ENCODE measurements at regions not wholly inside any gene's neighbourhood (a gene's known extent, or its start where the extent isn't known, plus 50 kb on each side); places are given as distances from the start of the nearest gene placed in this dataset.

GRCh38 chr11:31960126-31960525 lies 130.7 kb upstream of the RCN1 start:
- Histone ChIP-seq H3K27me3 (ENCODE audit: low read depth, low read length) (no peaks in the 10 kb centered on the region), H3K4me1 (ENCODE audit: low read length) (no peaks in the 10 kb centered on the region), H3K36me3 (replicated peaks; ENCODE audit: low read depth, low read length) (no peaks in the 10 kb centered on the region), H3K9ac (ENCODE audit: low read length) (no peak overlapping the region), H2AFZ (ENCODE audit: low read depth, low read length) (no peak overlapping the region), H4K20me1 (ENCODE audit: insufficient read depth, low read length) (no peaks in the 10 kb centered on the region), H3K27ac (ENCODE audit: low read length) (no peak overlapping the region), H3K4me3 (ENCODE audit: low read length) (no peak overlapping the region), H3K79me2 (ENCODE audit: low read length) (no peaks in the 10 kb centered on the region), H3K9me3 (ENCODE audit: insufficient read depth, low read length) (no peaks in the 10 kb centered on the region), H3K4me2 (ENCODE audit: low read length) (no peak overlapping the region)
- TF ChIP-seq CTCF (IDR thresholded peaks at IDR 0.05; ENCODE audit: low read depth, low read length), result no peak
- TF ChIP-seq EZH2phosphoT487 (IDR thresholded peaks at IDR 0.05; ENCODE audit: low read depth), result no peak

GRCh38 chr11:31959716-31960115 lies 131.2 kb upstream of the RCN1 start:
- H3K27me3 ChIP-seq (ENCODE audit: low read depth, low read length), result no peaks in the 10 kb centered on the region
- no peak overlapping the region for H3K27ac ChIP-seq (ENCODE audit: low read length)
- no peak overlapping the region for H2AFZ ChIP-seq (ENCODE audit: low read depth, low read length)
- H4K20me1 ChIP-seq (ENCODE audit: insufficient read depth, low read length), result no peaks in the 10 kb centered on the region
- no peak overlapping the region for H3K4me2 ChIP-seq (ENCODE audit: low read length)
- TF ChIP-seq CTCF (IDR thresholded peaks at IDR 0.05; ENCODE audit: low read depth, low read length) (no peak), EZH2phosphoT487 (IDR thresholded peaks at IDR 0.05; ENCODE audit: low read depth) (no peak)
- no peaks in the 10 kb centered on the region for H3K36me3 ChIP-seq (replicated peaks; ENCODE audit: low read depth, low read length)
- H3K4me1 ChIP-seq (ENCODE audit: low read length), result no peaks in the 10 kb centered on the region
- H3K4me3 ChIP-seq (ENCODE audit: low read length), result no peak overlapping the region
- H3K9me3 ChIP-seq (ENCODE audit: insufficient read depth, low read length), result no peaks in the 10 kb centered on the region
- no peaks in the 10 kb centered on the region for H3K79me2 ChIP-seq (ENCODE audit: low read length)
- no peak overlapping the region for H3K9ac ChIP-seq (ENCODE audit: low read length)

GRCh38 chr11:31958076-31958735 lies 132.7 kb upstream of the RCN1 start:
- H3K9ac ChIP-seq (ENCODE audit: low read length), result no peak overlapping the region
- no peaks in the 10 kb centered on the region for H3K79me2 ChIP-seq (ENCODE audit: low read length)
- H4K20me1 ChIP-seq (ENCODE audit: insufficient read depth, low read length), result no peaks in the 10 kb centered on the region
- TF ChIP-seq CTCF (IDR thresholded peaks at IDR 0.05; ENCODE audit: low read depth, low read length), result peak; percentile 91
- no peak for TF ChIP-seq EZH2phosphoT487 (IDR thresholded peaks at IDR 0.05; ENCODE audit: low read depth)
- no peaks in the 10 kb centered on the region for H3K36me3 ChIP-seq (replicated peaks; ENCODE audit: low read depth, low read length)
- H3K4me1 ChIP-seq (ENCODE audit: low read length), result no peaks in the 10 kb centered on the region
- peak overlapping the region; percentile 57; the same call in 1 of the 2 replicates for H2AFZ ChIP-seq (ENCODE audit: low read depth, low read length)
- peak overlapping the region; percentile 38 for H3K4me3 ChIP-seq (ENCODE audit: low read length)
- H3K9me3 ChIP-seq (ENCODE audit: insufficient read depth, low read length), result no peaks in the 10 kb centered on the region
- no peaks in the 10 kb centered on the region for H3K27me3 ChIP-seq (ENCODE audit: low read depth, low read length)
- no peak overlapping the region for H3K27ac ChIP-seq (ENCODE audit: low read length)
- H3K4me2 ChIP-seq (ENCODE audit: low read length), result peak overlapping the region; percentile 59

- TF ChIP-seq CTCF (IDR thresholded peaks at IDR 0.05; ENCODE audit: low read depth, low read length) (no peak), EZH2phosphoT487 (IDR thresholded peaks at IDR 0.05; ENCODE audit: low read depth) (no peak)
- no peaks in the 10 kb centered on the region for H4K20me1 ChIP-seq (ENCODE audit: insufficient read depth, low read length)
- H3K9me3 ChIP-seq (ENCODE audit: insufficient read depth, low read length), result no peaks in the 10 kb centered on the region
- H3K27ac ChIP-seq (ENCODE audit: low read length), result no peak overlapping the region
- H3K27me3 ChIP-seq (ENCODE audit: low read depth, low read length), result no peaks in the 10 kb centered on the region
- H3K4me2 ChIP-seq (ENCODE audit: low read length), result peak overlapping the region; percentile 59
- H3K4me3 ChIP-seq (ENCODE audit: low read length), result peak overlapping the region; percentile 38; the same call in 1 of the 2 replicates
- H3K9ac ChIP-seq (ENCODE audit: low read length), result no peak overlapping the region
- H2AFZ ChIP-seq (ENCODE audit: low read depth, low read length), result no peak overlapping the region
- no peaks in the 10 kb centered on the region for H3K36me3 ChIP-seq (replicated peaks; ENCODE audit: low read depth, low read length)
- no peaks in the 10 kb centered on the region for H3K4me1 ChIP-seq (ENCODE audit: low read length)
- H3K79me2 ChIP-seq (ENCODE audit: low read length), result no peaks in the 10 kb centered on the region
Observed at GRCh38 chr11:31957674-31958073, 133.2 kb upstream of the RCN1 start.
